HG03432 (cell line): ENCODE measurements at regions not wholly inside any gene's neighbourhood (a gene's known extent, or its start where the extent isn't known, plus 50 kb on each side); places are given as distances from the start of the nearest gene placed in this dataset.
"Not testable (repeated sequence)": the region's sequence is repeated elsewhere in the genome, so short reads cannot be mapped to it uniquely, and the experiment has no call there.

Experiments
- ATAC-seq: cut with Tn5 transposase; IDR thresholded peaks from one replicate; pipeline ENCODE4 v1.9.1; 2021; ENCODE audit warnings: mild to moderate bottlenecking, moderate library complexity; ENCODE audit not compliant: unreplicated experiment

DNA sequence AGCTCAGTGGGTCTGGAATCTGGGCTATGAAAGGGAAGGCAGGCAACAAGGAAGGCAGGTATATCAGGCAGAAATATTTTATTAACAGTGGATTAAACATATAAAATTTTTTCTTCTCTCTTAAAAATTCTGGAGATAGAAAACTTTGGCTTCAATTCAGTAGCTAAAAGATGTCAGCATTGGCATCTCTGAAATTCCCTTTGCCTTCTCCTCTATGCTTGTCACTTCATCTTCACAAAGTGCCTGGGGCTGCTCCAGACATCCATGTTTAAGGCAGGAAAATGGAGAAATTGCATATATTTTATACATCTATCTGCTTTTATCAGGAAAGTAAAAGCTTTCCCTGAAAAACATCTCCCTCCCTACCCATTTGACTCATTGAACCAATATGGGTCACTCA lies 894.1 kb upstream of the API5 start:
- no peak for ATAC-seq

DNA sequence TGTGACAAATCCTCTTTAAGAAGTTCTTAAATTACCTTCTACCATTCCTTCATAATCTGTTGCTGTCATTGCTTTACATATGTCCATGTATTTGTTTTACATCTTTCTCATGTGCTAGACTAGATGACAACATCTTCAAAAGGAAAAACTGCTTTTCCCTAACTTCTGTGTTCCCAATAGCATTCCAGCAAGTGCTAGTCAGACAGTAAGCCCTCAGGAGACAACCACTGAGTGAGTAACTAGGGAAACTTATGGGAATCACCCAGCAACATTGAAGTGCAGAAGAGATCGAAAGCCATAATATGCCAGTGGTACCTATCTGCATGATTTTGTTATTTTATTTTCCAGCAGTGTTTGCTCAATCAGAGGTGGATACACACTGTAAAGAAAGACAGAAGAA lies 889.7 kb upstream of the API5 start:
- ATAC-seq, result no peak

DNA sequence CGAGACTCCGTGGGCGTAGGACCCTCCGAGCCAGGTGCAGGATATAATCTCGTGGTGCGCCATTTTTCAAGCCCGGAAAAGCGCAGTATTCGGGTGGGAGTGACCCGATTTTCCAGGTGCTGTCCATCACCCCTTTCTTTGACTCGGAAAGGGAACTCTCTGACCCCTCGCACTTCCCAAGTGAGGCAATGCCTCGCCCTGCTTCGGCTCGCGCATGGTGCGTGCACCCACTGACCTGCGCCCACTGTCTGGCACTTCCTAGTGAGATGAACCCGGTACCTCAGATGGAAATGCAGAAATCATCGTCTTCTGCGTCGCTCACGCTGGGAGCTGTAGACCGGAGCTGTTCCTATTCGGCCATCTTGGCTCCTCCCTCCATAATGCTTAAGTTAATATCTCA lies 876.9 kb upstream of the API5 start:
- not testable (repeated sequence) for ATAC-seq

DNA sequence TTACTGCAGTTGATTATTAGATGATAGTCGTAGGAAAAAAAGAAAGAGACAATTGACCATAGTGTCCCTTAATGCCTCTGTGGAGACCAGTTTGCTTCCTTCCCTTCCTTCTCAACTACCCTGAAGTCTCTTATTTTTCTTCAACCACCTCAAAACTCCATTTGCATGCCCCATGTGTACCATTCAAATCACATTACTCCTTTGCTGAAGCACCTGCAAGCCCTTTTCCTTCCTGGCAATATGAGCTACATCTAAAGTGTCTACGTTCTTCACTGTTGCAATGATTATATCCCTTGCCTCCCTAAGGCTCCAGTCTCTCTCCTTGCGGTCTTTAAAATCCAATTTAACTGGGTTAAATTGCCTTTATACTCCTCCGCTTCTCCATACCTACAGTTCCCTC lies 867.4 kb upstream of the API5 start:
- ATAC-seq, result no peak

DNA sequence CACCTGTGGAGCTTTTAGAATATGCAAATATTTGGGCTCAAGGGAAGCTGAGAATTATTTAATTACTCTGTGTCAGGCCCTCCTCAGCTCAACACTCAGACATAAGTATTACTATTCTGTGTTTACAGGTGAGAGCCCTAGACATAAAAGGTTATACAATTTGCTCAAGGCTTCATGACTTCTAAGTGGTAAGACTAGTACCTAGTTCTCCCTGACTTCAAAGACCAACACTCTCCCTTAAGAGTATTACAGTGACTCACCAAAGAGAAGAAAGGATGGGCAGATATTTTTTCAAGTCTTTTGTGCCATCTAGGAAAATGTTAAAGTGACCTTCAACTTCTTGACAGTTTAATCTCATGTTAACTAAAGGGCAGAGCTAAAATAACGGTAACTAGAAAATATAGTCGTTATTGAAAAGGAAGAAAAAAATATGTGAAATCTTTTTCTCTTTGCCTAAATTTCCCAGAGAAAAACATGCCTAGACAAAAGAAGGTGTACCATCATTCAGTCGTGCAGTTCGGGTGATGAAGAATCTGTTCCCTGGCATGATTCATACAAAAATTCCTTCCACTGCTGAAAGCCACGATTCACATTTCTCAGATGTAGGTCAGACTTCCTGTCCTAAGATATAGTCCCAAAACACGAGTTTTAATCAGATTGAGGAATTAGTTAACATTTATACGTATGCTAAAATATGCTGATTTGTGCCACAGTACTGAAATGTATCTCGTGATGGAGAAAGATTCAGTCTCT lies 849.1 kb upstream of the API5 start:
- ATAC-seq, result no peak

DNA sequence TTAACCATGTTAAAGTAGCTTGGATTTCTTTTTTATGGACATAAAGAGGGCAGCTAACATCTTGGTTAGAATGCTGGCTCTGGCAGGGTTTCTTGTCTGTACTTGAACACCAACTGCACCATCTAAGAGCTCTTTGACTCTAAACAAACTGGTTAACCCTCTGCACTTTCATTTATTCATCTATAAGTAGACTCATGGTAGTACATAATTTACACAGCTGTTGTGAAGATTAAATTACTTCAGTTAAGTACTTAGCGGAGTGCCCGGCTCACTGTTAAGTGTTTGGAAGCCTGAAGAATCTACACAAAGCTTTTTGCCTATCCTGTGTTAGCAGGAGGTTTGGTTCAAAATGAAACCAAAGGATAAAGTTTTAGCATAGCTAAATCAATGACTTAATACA lies 846.2 kb upstream of the API5 start:
- no peak for ATAC-seq

DNA sequence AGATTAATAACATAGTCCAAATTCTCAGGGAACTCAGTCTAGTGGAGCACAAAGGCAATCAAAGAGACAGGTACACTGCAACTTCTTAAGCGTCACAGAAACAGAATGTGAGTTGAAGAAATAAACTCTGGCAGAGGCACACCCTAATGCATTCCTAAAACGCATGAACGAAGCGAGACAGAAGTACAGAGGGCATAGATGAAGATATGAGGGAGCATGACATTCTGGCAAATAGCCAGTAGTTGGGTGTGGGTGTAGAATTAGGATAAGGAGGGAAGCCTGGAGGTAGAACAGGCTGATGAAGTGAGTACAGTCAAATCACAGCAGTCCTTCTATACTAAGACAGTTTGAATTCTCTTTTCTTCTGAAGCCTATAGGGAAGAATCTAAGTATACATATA lies 838.7 kb upstream of the API5 start:
- ATAC-seq, result no peak

DNA sequence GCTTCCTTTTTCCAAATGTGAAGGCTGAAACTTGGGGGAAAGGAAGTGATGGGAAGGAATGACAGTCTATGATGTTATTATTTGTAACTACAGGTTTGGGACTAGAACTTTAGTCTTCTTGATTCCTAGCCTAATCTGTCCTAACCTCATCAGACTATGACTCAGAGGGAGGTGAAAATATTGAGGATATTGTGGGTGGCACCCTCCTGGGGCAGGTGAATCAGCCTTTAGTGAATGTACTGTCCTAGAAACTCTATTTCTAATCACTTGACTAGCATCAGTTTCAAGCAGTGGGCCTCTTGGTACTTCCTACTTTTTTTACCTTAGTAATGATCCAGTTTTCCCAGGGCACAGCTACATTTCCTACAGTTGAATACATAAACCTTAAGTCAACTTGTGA lies 829.0 kb upstream of the API5 start:
- no peak for ATAC-seq

DNA sequence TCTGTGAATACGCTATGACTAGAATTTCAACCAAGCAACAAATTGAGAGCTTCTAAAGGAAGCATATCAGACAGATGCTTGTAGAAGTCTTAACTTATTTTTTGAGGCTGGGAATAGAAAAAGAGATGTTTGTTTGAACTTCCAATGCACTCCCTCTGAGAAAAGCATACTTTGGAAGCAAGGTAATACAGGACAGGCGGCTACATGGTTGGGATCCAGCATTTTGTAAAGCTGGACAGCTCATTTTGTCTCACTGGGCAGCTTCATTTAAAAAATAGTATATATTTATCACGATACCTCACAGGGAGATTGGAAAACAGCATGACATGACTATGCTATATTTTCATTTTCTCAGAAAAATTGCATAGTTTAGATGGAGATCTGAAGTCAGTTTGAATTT lies 821.3 kb upstream of the API5 start:
- no peak for ATAC-seq

DNA sequence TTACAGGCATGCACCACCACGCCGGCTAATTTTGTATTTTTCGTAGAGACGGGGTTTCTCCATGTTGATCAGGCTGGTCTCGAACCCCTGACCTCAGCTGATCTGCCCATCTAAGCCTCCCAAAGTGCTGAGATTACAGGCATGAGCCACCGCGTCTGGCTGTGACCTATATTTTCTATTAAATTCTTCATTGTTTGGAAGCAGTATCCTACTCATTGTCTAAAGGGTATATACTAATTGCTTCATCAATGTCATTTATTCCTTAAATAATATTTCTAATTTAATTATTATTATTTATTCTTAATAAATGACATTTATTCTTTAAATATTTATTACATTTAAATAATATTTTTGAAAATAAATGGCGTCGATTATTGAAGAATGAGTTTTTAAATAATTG lies 817.3 kb upstream of the API5 start:
- no peak for ATAC-seq

DNA sequence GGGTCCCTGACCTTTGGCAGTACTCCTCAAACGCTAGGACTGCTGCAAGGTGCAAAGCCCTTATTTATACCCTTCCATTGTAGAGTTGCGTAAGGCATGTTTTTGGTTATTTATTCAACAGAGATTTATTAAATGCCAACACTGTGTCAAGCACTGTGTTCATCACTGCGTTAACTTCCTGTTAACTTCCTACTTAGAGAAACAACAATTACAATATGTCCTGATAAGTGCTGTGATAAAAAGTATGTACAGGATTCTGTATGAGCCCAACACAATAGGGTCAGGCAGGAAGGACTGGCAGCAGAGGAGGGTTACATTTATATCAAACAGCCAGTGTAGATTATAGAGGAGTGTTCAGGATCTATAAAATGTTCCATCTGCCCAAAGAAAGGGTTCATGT lies 812.8 kb upstream of the API5 start:
- no peak for ATAC-seq

DNA sequence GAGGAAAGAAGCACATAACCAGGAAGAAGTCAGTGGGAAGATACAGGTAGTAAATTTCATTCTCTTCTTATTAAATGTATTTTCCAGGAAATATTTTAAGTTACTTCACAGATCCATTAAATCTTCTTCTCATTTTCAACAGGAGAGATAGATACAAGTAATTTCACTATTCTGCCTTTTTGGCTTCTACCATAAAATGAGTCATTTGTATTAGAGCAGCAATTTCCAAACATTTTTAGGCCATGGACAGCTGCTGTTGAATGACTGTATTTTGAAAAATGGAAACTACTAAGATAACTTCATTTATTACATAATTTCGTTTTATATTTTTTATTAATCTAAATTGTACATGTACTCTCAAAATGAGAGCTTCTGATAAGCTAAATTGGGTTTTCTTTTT lies 809.6 kb upstream of the API5 start:
- ATAC-seq, result no peak

DNA sequence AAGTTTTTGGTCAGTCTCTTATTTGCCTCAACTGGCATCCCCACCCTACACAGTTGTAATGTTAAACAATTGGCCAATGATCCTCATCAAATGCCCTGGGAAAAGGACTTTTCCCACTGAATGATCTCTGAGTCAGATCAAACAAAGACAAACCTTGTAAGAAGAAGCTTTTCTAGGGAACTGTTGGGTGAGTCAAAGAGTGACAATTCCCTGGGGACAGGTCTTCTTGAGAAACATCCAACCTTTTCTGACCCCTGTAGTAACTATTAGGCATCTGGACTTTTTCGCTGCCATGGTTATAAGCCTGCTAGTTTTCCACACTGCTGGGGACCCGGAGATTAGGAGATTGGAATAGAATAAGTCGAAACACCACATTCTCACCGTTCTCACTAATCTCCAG lies 789.8 kb upstream of the API5 start:
- ATAC-seq, result no peak

DNA sequence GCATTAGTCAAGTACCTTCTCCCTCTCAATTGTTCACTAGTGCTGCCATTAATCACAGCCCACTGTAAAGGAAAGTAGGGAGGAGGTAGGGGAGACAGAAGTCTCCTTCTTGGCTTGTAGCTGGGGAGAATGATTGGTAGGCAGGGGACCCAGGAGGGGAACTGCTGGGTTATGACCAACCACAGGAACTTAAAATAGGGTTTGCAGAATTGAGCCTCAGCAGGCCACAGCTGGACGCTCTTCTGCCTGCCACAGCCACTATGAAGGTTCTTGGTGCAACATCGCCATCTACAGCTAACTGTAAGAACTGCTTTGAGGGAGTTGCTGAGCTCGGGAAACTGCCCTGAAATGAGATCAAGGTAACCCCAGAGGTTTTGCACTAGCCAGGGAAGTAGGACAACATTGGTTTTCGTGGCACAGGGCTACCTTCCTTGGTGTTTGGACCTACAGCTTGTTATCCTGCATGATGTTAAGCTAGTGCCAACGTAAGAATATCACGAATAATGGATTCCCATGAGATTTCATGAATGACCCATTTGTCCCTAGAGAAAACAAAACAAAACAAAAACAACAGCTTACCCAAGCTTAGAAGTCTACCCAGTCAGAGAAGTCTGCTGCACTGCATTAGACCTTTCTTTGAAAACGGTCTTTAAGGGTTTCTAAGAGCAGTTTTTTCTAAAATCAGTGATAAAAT lies 787.1 kb upstream of the API5 start:
- ATAC-seq, result peak; percentile 99

DNA sequence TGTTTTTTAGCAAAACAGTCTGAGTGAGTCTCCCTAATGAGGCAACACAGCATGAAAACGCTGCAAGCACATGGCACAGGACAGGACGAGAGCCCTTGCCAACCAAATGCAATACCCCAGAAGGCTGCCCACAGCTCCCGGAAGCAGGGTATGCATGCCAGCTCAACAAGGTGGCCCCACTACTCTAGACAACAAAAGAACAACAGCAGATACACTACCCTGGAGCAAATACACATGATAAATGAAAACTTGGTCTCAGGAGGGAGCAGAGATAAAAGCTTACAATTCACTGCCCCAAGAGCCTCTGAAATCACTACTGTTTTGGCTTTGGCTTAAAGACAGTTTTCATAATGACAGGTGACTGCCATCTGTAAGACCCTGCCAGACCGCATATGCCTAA lies 785.4 kb upstream of the API5 start:
- ATAC-seq, result no peak

DNA sequence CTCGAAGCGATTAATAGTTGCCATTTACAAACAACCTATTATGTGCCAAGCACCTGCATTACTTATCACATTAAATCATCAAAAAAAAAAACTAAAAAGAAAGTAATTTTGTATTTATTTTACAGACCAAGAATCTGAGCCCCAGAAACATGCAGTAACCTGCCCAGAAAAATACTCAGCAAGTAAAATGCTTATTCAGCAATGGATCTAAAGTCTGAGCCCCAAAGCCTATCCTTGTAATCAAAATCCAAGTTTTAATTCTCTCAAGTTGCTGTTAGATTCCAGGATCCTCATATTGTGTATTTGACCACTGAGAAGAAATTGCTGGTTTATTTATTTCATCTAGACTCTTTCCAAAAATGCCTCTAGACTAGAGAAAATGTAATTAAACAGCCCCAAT lies 783.3 kb upstream of the API5 start:
- ATAC-seq, result no peak

DNA sequence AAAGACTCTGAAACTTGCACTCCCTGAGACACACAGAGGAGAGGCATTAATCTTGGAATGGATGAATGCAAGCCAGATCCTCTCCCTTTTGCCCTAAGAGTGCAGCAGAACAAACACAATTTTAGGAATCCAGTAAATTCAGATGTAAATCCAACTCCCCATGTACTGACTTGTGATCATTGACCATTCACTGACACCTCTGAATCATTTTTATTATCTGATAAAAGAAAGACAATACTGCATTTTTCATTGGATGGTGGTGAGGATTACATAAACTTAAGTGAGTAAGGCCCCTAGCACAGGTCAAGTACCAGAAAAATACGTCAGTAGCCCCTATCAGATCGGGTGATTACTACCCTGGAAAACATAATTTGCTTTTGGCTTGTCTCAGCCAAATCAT lies 782.9 kb upstream of the API5 start:
- no peak for ATAC-seq

DNA sequence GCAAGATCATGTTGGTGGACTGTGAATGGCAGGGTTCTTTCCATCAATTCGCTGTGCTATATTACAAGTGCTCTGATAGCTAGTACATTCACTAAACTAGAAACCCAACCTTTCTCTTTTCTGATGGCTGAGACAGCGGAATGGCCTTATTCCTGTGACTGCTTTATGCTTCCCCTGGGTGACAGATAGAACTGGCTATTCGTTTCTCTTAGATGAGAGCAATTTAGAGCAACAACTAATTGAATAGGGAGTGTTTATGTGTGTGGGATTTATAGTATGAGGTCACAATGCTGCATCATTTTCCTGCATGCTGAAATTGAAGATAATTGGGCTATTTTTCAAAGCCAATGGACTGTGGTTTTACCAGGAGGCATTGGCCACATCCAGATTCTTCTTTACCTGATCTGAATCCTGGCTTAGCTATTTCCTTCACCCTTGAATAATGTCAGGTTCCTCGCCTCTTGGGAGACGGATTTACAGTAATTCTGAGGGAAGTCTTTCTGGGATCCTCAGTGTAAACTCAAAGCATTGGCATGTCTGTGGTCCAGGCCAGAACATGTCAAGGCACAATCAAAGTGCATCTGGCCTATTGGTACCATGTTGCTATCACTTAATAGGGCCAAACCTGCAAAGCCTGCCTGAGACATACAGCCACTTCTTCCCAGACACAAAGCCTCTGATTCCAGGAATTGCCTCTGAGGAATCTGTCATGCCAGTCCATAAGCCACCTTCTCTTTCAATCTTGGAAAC lies 775.0 kb upstream of the API5 start:
- no peak for ATAC-seq

DNA sequence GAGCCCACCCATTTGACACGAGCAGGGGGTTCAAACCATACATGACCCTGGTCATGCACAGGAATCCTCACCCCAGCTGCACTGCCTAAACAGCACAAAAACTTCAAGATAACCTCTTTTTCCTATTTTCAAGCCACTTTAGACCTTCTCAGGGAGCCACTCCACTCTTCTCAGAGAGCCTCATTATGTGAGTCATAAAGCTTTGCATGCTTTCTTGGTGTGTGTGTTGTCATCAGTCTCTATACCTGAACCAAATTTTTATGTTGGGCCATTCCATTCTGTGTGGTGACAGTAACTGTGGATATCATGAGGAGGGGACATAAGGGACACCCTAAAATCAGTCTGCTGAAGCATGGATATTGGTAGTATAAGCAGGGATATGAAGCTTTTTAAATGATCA lies 769.5 kb upstream of the API5 start:
- no peak for ATAC-seq

DNA sequence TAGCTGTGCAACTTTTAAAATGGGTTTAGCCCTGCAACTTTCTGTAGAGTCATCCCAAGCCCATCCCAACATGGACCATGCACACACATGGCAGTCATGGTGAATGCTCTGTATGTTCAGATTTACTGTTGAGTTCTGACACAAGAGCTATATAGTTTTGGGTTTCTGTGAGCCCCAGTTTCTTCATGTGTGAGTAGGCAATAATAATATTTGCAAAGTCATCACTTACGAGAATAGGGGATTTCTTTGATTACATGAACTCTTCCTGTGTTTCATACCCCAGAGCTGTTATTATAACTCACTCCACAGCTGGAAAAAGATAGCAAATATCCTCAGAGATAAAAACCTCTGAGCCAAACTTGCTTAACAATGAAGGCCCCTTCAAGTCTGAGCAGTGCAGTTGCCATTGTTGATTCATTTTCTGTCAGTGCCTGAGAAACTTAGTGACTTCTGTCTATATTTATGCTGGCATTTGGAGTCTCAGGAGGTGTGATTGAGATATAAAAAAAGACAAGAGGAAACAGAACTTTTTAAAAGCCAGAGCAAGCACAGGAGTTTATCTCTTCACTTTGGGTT lies 767.9 kb upstream of the API5 start:
- ATAC-seq, result no peak

DNA sequence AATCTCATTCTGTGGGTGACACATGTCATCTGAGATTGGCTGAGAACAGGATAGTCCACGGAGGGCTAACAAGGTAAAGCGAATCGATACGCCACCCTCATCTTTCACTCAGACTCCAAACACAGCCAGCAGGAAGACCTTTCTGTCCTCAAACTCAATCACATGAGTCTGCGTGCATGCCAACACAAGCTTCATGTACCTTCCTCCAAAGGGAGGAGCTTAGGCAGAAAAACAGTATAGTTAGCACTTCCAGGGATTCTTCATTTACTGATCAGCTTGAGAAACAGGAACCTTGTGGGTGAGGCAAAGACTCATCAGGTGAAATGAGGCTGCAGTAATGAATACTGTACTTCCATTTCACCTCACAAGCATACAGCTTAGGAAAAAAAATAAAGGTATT lies 767.1 kb upstream of the API5 start:
- ATAC-seq, result no peak

DNA sequence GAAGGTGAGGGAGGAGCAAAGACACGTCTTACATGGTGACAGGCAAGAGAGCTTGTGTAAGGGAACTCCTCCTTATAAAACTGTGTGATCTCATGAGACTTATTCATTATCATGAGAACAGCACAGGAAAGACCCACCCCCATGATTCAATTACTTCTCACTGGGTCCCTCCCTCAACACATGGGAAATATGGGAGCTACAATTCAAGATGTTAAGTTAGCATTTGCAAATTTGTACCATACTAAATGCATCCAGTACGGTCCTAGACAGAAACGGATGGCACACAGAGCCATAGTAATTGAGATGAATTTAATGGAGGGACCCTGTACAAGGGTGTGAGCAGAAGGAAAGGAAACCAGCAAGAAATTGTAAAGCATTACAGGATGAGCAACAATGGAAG lies 765.8 kb upstream of the API5 start:
- no peak for ATAC-seq
